GM19468 (cell line): ENCODE measurements at regions not wholly inside any gene's neighbourhood (a gene's known extent, or its start where the extent isn't known, plus 50 kb on each side); places are given as distances from the start of the nearest gene placed in this dataset.

Experiments used
- ATAC-seq: cut with Tn5 transposase; IDR thresholded peaks from one replicate; pipeline ENCODE4 v1.9.1; 2021; ENCODE audit warnings: mild to moderate bottlenecking, moderate library complexity, moderate number of reproducible peaks; ENCODE audit not compliant: unreplicated experiment; ENCODE audit errors: extremely low read depth

- ATAC-seq, result no peak
Measured at GRCh38 chr4:24130637-24131036, 240.8 kb upstream of the PPARGC1A start.

DNA sequence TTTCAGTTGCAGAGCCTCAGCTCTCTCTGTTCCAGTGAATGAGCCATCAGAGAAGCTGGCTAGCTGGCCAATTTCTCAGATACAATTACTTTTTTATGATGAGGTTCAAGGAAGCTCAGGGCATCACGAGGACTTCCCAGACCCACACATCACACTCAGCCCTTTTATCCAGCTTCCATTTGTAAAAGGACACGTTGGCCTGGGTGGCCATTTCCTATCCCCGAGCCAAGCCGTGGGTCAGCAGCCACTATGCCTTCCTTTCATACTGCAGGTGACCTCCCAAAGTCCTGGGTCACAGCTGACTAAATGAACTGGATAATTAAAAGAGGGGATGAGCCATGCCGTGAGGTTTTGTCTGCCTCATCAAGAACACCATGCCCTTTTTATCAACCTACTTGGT lies 236.9 kb upstream of the PPARGC1A start:
- ATAC-seq, result no peak

GRCh38 chr4:24121395-24122175 lies 231.7 kb upstream of the PPARGC1A start:
- no peak for ATAC-seq

DNA sequence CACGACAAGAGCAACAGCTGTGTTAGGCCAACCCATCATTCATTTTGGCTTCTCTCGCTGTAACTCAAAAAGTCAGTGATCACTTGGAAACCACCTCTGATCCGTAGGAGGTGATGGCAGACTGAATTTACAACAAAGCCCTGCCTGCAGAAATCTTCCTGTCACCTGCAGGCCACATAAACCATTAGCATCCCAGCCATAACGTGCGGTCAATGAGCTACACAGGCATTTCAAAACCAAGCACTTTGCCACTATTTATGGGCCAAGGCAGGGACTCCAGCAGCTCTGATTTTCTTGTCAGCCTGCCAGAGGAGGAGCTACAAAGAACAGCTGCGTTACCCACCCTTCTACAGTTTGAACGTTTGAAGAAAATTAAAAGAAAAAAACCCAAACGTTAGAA lies 228.1 kb upstream of the PPARGC1A start:
- no peak for ATAC-seq

GRCh38 chr4:24116107-24116506 lies 226.3 kb upstream of the PPARGC1A start:
- ATAC-seq, result no peak

DNA sequence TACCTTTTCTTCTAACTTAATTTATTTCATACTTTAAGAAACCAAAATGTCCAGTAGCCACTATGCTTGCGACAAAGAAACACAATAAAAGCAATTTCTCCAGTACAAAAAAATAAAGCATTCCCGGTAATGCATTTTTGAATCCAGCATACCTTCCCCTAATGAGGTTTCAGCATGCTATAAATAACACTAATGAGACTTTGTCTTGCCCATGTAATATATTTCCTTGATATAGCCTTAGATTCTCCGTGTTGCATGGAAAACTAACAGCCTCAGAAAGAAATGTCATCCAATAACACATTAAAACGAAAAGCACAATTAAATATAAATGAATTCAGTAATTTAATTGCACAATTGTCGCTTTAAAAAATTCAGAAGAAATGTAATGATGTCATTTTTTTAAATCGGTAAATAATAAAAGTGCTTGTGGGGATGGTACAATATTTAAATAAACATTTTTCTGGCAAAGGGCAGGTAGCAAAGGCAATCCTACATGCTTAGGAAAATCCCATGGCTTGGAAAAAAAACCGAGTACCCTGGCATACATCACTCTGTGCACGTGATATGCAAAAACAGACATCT lies 225.2 kb upstream of the PPARGC1A start:
- ATAC-seq, result no peak

- ATAC-seq, result no peak
Measured at GRCh38 chr4:24114444-24114843, 224.6 kb upstream of the PPARGC1A start.

DNA sequence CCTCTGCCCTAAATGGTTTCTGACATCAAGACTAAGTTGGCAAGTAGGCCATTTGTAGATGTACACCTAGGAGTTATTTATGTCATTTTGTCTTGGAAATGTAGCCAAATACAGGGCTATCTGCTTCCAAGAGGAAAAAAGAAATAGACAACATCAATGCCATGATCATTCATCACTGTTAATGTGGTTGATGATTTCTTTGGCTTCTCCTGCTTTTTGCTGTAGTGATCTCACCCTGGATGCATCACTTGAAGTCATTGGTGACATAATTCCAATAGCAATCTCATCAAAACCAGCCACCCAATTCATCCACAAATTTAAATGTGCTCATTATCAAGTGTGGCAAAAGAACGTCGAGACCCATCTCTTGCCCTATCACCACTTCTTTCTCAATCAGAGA lies 222.6 kb upstream of the PPARGC1A start:
- no peak for ATAC-seq

DNA sequence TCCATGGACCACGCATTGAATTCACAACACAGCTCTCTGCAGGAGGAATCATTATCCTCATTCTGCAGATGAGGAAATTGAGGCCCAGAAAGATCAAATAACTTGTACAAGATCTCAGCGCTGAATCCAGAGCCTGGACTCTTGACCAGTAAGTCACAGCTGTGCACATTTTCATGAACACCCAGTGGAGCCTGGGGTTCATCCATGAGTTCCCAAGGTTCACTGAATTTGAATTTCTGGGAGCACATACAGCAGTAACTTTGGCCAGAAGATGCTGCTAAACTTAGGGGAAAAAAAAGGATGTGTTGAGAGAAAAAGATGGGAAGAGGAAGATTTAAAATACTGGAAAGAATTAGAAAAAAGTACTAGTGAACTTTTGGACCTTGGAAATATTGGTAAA lies 218.7 kb upstream of the PPARGC1A start:
- no peak for ATAC-seq

DNA sequence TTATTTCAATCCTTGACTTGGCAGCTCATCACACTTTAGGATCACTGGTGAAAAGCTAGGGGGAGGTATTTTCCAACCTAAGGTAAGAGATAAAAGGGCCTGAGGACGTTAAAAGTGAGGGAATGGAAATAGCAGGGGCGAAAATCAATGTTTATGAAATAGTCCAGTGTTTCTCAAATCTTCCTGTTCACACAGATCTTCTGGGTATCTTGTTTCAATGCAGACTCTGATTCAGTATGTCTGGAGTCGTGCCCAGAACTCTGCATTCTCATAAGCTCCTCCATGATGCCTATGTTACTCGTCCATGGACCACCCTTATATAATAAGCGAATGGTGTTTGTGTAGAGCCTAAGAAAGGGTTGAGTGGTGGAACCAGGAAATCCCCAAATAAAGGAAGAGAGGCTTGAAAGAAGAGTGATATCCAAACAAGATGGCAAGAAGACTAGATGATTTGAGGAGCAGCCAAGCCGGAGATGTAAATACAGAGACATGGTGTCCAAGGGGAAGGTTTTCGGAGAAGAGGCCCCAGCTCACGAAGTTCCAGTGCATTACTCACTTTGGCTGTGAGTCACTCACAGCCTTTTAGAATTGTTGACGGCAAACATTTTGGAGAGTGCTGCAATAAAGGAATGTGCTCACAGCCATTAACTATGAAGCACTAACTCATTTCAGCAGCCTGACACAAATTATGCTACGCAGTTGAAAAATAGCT lies 215.6 kb upstream of the PPARGC1A start:
- no peak for ATAC-seq

DNA sequence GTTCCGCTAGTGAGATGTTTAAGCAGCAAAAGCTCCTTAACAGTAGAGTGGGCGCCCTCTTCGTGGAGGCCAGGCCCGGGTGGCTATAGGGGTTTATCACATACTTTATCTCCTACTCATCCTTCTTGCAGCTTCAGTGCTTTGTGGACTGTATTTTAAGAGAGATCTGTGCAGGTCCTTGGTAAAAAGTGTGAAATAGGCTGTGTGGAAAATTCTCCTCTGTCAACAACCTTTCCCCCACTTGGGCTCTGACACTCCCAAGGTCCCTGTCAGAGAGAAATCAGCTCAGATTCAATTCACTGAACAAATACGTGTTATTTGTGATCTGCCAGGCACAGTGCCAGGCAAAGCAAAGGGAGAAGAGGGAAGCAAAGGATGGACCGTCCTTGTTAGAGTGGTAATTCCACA lies 214.3 kb upstream of the PPARGC1A start:
- no peak for ATAC-seq

GRCh38 chr4:24103434-24104157 lies 213.7 kb upstream of the PPARGC1A start:
- no peak for ATAC-seq

- ATAC-seq, result no peak
Measured at GRCh38 chr4:24102621-24103020, 212.8 kb upstream of the PPARGC1A start.

GRCh38 chr4:24096603-24097002 lies 206.8 kb upstream of the PPARGC1A start:
- ATAC-seq, result no peak

DNA sequence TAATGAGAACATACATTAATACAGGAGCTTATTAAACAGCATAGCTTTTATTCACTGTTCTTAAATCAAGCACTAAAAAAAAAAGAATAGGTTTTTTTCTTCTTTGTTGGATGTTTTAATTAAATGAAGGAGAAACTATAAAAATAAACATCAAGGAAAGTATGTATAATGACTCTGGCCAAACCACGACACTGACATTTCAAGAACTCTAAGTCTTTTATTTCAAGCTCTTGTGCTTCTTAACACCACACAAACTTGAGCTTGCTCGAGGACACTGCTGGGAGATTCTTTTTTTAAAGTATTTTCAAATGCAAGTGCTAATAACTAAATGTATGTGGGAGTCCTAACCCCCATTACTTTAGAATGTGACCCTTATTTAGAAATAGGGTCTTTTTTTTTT lies 204.9 kb upstream of the PPARGC1A start:
- no peak for ATAC-seq

DNA sequence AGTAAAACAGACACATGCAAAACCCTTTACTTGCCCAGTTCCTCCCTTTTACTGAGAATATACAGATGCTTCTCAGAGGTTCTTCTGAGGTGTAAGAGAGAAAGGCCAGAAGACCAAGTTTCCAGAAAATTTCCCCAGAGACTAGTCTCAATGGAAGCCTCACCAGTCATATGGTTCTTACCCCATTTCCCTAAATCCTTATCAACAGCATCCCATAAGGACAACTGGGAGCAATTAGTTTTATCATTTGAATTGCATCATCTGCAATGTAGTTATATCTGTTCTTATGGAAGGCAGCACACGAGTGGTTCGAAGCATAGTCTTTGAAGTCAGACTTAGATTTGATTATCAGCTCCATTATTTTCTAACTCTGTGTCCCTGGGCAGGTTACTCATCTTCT lies 203.6 kb upstream of the PPARGC1A start:
- ATAC-seq, result no peak

DNA sequence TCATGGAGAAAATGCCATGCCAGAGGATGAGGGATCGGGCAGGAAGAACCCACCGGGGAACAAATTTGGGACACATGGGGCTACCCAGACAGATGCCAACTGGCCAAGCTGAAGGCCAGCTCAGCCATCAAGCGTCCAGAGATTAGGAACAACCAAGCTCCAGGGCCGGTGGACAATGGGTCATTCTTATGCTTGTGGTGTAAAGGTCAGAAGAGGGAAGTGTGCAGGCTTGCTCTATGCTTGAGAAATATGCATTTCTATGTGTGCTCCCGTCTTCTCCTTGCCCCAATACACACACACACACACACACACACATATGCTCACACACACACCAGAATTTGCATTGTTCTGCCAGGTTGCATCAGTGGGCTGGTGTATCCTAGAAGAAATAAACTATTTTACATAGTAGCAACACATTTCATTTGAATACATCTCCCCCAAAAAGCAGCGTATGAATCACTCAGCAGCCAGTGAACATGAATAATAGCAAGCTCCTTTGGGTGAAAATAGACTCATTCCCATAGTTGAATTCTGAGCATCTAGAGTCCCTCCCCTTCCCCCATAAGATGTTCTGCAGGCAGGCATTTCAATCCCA lies 201.9 kb upstream of the PPARGC1A start:
- no peak for ATAC-seq

- no peak for ATAC-seq
Measured at GRCh38 chr4:24089851-24090534, 200.1 kb upstream of the PPARGC1A start.

- no peak for ATAC-seq
Measured at GRCh38 chr4:24080871-24081270, 191.0 kb upstream of the PPARGC1A start.
